GM18507 (cell line): ENCODE measurements at regions not wholly inside any gene's neighbourhood (a gene's known extent, or its start where the extent isn't known, plus 50 kb on each side); places are given as distances from the start of the nearest gene placed in this dataset.

Source experiments
- DNase-seq: peaks from one replicate; pipeline ENCODE4 v3.0.0; 2011; ENCODE audit warnings: low read depth; ENCODE audit not compliant: insufficient read length; ENCODE audit errors: extremely low spot score
- FAIRE-seq: peaks from 2 replicates; lab custom pipeline; 2011; peaks lifted over from hg19 to GRCh38; lab: Jason Lieb, UNC

DNA sequence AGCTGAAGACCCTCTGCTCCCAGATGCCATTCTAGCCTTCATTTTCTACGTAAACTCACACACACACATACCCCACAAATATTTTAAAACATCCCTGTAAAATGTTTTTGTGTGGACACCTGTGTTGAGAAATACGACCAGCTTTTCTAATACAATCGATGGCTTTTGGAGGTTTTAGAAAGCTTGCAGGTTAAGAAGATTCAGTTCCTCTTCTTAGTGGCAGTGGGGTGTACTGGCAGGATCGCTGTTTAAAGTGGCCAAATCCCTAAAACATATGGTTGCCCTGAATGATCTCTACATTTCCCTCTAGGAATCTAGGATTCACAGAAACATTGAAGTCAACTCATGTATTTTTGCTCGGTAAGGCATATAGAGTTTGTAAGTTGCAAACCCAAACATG is 236.3 kb downstream of the NSG2 start:
- FAIRE-seq = no peak

DNA sequence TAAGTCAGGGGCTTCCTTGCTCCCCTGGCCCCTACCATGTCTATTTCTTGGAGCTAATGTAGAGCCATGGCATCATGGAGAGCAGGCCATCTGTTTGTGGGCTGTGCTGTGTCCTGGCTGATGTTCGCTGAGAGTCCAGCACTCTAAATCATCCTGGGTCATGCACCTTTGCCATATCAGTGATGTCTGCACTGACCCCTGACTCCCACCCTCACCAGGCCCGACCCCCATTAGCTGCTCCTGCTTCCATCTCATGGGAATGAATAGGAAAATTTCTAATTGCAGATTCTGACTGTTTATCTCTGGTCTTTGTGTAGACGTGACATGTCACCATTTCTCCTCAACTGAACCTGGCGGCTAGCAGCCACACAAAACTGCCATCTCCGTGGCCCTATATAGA is 236.9 kb downstream of the NSG2 start:
- DNase-seq (no peak), FAIRE-seq (no peak)

More for the DNA sequence above, 236.3 kb downstream of the NSG2 start:
- no peak for DNase-seq

DNA sequence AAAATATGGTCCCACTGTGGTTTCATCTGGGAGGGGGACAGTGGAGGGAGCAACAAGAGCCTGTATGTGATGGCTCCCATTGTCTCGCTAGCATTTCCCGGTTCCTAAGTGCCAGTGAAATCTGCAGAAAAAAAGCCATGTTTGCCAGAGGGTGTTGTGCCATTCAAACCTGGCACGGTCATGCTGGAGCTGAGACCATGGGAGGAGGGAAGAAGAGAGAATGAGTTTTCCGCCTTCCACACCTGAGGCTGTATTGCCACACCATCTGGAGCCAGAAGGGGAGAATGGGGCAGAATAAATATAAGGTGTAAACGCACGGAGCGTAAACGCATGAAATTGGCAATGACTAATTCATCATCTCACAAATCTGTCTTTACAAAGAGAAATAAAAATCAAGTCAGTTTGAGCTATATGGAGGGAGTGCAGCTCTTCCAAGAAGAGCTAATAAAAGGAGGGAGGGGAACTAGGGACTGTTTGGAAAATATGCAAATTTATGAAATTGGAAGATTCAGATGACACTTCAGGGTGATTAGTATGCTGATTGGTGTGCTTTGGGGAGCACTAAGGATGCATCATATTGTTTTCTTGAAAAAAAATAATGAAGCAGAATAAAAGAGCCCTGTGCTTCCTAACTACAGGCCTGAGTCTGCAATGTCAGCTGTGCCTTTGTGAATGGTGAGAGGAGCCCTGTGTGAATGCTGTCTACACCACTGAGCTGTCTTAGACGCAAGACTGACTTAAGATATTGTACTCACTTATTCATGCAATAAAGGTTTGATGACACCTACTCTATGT is 237.9 kb downstream of the NSG2 start:
- DNase-seq = no peak
- no peak for FAIRE-seq

DNA sequence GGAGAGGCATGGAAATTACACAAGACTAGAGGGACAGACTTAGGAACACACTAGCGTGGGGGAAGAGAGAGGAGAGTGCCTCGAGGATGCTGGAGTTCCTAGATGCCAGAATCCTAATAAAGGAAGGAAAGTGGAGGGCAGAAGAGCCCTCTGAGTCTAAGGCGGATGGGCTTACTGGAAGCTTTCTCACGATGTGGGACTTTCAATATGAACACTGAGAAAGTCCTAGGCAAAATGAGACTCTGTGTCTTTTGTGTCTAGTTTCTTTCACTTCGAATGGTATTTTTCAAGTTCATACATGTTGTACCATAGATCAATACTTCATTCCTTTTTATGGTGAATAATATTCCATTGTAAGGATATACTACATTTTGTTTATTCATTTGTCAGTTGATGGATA is 239.4 kb downstream of the NSG2 start:
- DNase-seq (no peak), FAIRE-seq (peak; percentile 50)

DNA sequence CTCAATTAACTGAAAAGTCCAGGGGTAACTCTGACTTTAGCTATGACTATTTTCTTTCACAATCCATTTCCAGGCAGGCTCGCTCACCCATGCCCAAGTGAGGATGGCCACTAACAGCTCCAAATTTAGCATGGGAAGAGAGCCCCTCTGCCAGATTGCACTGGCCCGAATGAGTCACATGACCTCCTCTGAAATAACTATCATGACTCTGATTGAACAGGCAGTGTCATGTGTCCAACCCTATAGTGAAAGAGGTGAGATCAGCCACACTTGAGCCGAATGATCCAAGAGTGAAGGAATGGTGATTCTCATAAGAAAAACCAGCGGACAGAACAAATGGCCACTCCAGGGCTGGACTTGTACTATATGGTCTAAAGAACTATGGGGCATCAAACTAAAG is 242.3 kb downstream of the NSG2 start:
- FAIRE-seq (no peak), DNase-seq (no peak)

DNA sequence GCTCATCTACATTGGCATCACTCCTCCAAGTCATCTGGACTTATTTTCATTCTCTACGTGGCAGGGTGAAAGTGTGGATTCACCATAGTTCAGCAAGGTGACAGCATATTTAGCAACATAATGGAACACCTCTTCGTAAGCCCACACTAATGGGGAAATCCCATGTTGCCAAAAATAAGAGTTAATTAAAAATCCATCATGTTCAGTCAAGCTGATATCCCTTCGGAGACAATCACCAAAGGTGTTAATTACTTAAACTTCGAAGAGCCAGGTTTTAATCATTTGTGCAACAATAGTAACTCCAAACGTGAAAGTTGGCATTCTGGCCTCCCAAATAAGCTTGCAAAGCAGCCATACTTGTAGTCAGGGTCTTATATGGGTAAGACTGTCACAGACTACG is 242.9 kb downstream of the NSG2 start:
- FAIRE-seq = no peak
- DNase-seq = no peak

DNA sequence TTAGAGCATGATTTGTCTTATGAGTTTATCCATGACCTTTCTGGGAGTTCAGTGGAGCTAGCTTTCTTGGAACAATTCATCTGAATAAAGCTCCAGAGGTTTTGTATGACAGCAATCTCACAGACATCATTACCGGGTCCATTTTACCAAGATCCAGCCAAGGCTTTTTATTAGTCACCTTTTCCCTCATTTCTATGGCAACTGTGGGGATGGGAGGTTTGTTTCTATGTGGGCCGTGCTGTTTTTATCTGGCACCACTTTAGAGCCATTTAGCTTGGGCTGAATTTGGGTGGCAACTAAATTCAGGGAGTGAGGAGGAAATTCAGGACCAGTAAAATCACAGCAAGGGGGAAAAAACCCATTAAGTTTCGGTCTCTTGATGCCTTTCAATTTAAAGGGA is 245.7 kb downstream of the NSG2 start:
- FAIRE-seq (no peak), DNase-seq (no peak)

DNA sequence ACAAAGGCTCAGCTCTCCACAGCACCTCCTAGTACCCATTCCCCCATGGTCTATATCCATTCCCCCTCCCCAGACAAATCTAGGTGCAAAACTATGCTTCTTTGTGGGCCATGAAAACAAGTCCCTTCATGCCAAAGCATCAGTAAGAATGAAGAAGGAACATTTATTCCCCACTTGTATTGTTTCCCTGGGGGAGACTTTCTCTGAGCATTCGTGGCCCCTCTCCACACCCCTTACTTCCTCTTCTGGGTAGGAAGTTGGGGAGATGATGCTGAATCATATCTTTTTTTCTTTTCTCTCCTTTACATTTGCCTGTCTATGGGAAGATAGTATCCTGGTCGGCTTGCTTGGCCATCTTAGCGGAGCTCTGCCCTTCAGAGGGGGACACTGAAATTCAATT is 246.8 kb downstream of the NSG2 start:
- no peak for DNase-seq
- FAIRE-seq = no peak

DNA sequence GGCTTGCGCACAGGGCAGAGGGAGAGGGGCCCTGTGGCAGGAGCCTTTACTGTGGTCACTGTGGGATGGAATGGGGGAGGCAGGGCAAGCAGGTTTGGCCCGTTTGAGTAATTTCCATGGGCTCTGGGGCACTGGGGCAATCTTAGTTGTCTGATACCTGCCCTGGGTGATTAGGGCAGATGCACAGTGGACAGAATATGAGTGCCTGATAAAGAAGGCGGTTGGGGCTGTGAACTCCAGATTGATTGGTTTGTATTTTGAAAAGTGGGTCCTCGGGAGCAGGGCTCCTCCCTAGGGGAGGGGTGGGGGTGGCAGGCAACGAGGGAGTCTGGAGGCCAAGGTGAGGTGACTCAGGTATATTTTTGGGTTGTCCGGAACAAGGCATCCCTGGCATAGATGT is 247.5 kb downstream of the NSG2 start:
- no peak for FAIRE-seq
- no peak for DNase-seq

DNA sequence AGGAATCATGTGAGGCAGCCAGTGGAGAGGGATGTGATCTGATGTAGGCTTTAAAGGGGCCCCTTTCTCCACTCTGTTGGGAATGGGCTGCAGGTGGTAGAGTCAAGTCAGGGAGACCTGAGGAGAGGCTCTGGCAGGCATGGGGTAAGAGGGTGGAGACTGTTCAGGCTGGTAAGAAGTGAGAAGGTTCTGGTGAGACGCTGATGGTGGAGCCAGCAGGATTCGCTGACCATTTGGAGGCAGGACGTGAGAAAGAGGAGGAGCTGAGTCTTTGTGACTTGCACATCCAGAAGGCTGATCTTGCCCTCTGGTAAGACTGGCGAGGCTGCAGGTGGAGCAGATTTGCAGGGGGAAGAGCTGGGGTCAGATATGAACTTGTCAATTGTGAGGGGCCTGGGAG is 248.0 kb downstream of the NSG2 start:
- FAIRE-seq = no peak
- DNase-seq = no peak

DNA sequence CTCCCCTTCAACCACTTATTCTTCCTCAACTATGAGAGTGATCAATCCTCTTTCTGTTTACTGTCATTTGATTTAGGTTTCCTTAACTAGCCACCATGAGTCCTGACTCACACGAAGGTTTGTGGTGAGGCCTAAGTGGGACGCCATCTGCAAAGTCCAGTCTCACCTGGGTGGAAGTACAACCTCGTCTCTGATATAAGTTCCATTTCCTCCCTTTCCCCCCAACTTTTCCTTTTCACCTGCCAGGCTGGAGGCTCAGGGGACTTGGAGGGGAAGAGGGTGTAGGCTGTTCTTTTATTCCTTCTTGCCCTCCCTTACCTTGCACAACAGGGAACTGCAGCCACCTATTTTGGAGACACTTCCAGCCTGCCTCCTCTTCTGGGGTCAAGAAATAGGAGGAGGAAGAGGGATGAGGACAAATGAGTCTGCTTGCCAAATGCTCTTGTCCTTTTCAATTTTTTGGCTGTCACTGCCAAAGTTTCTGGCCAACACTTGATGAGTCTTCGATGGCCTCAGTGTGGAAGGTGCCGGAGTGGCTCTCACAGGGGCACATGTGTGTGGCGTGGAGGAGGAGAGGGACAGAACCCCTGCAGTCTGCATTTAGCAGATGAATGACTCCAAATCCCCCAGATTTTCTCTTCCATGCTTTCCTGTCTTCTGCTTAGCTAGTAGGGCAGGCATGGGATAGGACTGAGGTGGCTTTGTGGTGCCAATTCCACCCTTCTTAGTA is 249.6 kb downstream of the NSG2 start:
- FAIRE-seq (no peak), DNase-seq (no peak)

DNA sequence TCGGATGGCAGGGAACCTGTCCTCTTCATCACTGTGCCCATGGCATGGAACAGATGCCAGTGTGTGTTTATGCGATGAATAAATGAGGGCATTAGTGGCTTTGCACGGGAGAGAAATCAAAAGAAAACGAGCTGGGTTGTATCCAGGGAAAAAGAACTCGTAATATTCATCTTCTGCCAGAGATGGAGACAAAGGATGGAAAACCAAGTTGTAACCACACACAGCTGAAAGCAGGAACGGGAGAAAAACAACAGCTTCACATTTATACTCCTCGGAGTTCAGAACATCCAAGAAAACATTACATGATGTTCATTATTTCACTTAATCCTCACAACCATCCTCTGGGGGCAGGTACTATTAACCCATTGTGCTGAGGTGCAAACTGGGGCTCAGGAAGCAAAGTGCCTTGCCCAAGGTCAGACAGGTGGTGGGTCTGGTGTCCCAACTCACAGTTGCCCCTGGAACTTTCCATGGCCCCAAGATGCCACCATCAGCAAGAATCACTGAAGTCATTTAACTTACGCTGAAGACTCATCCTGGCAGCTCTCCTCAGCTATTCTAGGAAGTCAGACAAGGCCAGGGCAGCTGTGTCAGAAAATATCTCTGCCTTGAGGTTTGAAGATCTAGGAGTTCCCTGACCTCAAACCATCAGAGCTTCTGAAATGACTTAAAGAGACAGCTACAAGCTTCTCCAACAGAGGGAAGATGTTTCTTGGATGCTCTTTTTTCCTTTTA is 250.4 kb downstream of the NSG2 start:
- DNase-seq (no peak), FAIRE-seq (no peak)

DNA sequence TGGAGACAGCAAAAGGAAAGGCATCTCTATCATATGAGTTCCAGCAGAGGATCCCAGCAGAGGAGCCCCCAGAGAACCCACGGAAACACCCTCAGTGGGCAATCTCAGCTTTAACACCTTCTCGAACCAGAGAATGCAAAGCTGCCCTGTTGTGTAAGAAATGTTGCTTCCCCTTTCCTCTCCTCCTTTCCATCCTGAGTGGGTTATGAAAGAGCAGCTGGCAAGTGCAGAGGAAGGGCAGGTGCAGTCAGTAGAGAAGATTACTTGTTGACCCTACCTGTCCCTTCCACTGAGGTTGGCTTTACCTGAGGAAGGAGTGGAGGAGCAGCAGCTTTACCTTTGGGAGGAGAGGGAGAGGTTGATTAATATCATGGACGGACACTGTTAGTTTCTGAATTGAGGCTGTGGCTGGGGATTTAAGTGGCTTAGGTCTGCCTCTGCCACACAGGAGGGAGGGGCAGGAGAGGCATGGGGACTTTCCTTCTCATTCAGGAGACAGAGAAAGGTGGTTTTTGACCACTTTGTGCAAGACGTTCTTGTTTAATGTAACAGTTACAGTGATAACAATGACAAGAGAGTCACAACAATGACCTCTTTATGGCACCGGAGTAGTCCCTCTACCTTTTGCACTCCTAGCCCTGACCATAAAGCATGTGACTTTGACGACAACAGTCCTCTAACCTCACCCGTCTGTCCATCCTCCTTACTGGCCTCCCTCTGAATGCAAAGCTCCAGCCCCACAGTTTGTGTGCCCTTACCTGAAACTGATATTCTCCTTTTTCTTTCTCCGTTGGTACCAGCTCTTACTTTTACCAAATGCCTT is 254.8 kb downstream of the NSG2 start:
- FAIRE-seq (no peak), DNase-seq (no peak)

DNA sequence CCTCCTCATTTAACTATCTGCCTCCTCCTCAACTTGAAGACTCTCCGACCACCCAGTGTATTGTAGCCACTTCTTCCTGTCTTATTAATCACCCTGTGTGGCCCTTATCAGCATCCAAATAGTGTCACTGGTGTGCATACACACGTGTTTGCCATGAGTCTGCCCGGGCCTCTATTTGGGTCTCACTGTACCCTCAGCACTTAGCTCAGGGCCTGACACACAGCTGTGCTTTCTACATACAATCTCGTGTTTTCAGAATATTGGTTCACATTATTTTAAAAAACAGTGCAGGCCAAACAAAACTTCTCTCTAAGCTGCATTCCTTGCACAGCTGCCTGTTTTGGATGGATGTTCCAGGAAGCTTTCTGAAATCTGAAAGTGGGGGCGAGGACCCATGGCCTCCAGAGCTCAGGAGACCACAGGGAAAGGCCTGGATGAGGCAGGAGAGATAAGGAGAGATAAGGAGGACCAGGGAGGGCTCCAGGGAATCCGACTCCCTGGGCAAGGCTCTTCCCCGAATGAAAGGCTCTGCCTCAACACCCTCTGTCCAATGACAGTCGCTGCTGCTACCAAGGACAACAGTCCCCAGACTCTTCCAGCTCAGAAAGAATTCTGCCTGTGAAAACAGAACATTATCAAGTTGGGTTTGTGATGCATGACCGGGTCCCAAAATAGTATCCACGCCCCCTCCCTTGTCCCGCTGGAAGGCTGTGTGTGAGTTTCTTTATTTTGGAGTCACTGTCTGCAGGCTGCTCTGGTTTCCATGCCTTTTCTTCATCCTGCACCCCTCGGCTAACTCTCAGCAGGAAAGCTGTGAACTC is 255.6 kb downstream of the NSG2 start:
- no peak for FAIRE-seq

DNA sequence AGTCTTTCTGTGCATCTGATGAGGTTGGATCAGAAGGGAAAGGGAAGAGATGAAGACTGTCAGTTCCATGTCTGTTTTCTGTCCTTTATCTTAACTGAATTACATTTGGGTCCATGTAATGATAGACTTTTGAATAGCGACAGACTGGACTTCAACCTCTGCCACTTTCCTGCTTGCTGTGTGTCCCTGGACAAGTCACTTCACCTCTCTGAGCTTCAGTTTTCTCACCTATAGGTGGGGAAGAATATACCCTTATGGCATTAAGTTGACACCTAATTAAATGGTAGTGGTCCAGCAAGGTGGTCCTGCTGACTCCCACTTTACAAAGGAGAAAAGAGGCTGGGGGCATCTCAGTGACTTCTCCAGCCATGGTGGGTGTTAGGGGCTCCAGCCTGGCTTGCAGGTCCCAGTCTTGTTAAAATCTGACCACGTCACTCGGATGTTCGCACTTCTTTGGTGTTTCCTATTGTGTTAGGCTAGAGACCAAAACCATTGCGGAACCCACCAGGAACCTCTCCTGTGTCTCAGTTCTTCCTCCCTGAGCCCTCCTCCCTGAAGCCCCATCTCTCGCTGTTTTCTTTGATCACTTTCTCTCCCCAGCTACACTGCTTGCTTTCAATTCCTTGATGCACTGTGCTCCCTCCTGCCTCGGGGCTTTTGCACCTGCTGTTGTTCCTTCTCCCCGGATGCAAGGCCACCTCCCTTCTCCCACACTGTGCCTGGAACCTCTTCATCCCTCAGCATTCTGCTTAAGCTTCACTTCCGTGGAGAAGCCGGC is 256.5 kb downstream of the NSG2 start:
- FAIRE-seq (no peak), DNase-seq (no peak)

More for the DNA sequence above, 255.6 kb downstream of the NSG2 start:
- no peak for DNase-seq

DNA sequence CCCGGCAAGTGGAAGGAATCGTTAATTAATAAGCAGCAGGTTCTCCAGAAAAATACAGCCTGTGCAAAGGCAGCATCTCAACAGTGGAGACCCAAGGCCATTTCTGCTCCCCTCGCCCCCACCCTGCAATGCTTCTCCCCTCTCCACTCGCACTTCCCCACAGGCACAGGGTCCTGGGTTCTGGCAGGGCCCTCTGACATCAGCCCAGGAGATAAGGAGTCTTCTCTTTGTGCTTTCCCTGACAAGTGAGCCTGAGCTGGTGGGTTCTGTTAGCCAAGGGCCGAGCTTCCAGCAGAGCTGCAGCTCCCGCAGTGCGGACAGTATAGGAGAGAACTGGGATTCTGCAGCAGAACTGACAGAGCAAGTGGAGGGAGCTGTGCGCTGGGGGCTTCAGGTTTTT is 257.5 kb downstream of the NSG2 start:
- FAIRE-seq = no peak
- DNase-seq = no peak

DNA sequence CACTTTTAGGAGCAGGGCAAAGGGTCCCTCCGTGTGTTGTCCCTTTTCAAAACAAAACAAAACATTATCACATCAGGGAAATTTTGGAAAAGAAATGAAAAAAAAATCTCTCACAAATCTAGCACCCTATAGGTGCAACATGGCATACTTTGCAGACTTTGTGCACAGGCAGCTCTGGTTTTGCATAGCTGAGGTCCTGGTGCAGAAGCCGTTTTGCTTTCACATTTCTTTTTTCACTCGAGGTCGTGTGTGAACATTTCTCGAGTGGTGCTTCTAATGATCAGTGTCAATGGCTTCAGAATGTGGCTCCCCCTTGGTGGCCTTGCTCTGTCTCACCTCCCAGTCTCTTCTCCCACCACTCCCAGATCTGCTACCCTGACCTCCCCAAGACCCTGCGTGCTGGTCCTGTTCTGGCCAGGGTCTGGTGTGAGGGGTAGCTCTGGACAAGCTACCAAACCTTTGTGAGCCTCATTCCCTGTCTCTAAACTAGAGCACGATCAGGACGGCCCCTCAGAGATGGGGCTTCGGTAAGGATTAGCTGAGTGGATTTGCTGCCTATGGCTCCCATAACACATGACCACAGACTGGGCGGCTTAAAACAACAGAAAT is 258.0 kb downstream of the NSG2 start:
- FAIRE-seq (no peak), DNase-seq (no peak)

DNA sequence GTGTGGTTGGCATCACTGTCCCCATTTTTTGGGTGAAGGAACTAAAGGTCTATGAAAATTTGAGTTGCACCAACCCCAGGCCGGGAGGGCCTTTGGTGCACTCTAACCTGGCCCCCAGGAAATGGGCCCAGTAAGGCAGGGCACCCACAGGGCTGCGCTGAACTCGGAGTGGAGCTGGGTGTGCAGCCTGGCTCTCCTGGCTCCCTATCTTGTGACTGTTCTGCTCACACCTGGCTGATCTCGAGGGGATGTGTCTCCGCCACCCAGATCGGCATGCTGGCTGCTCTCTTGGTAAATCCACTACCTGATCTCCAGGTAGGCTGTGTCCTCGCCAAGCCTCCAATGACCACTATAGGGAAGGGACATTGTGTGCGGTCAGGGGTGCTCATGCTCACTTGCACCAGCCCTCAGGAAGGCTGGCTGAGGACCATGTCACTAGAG is 259.8 kb downstream of the NSG2 start:
- FAIRE-seq (no peak), DNase-seq (no peak)
